SU-DHL-6 (cell line): ENCODE measurements at regions not wholly inside any gene's neighbourhood (a gene's known extent, or its start where the extent isn't known, plus 50 kb on each side); places are given as distances from the start of the nearest gene placed in this dataset.

Experiments used
- H2AFZ ChIP-seq: fragments of 200-600 bp; sonication (generic); 2 replicates; pipeline ENCODE4 v1.6.1; 2014; ENCODE audit warnings: low read depth, mild to moderate bottlenecking, moderate library complexity, mixed read lengths, antibody characterized with exemption, low read length; ENCODE audit not compliant: severe bottlenecking
- H3F3A ChIP-seq: fragments of 200-600 bp; shearing (Covaris generic); 2 replicates; pipeline ENCODE4 v1.6.0; 2016; ENCODE audit warnings: antibody characterized with exemption, mild to moderate bottlenecking; ENCODE audit not compliant: insufficient read depth
- H3K27ac ChIP-seq: fragments of 200-600 bp; sonication (generic); 2 replicates; pipeline ENCODE4 v1.5.1; 2016; ENCODE audit warnings: low read depth, mild to moderate bottlenecking, low read length, moderate library complexity, mixed read lengths
- H3K27me3 ChIP-seq: fragments of 200-600 bp; sonication (generic), shearing (Covaris generic); 2 replicates; pipeline ENCODE4 v1.6.0; 2014; ENCODE audit warnings: mild to moderate bottlenecking, low read length
- H3K36me3 ChIP-seq: fragments of 200-600 bp; sonication (generic); 2 replicates; pipeline ENCODE4 v1.6.1; 2014; ENCODE audit warnings: mild to moderate bottlenecking, low read length, mixed read lengths
- H3K4me2 ChIP-seq: fragments of 300-600, 200-600 bp; shearing (Covaris generic), sonication (generic); 2 replicates; pipeline ENCODE4 v1.6.0; 2014; ENCODE audit warnings: low read length, low read depth, mild to moderate bottlenecking; ENCODE audit not compliant: poor library complexity, severe bottlenecking
- H3K4me3 ChIP-seq: fragments of 200-600 bp; sonication (generic); 2 replicates; pipeline ENCODE4 v1.5.1; 2014; ENCODE audit warnings: antibody characterized with exemption, low read length, mild to moderate bottlenecking, mixed read lengths; ENCODE audit not compliant: insufficient read depth, poor library complexity, severe bottlenecking
- H3K79me2 ChIP-seq: fragments of 200-600 bp; sonication (generic); 2 replicates; pipeline ENCODE4 v1.6.1; 2014; ENCODE audit warnings: mild to moderate bottlenecking, low read length, moderate library complexity; ENCODE audit not compliant: insufficient read depth
- H3K9ac ChIP-seq: fragments of 200-600 bp; sonication (generic); 2 replicates; pipeline ENCODE4 v1.7.0; 2014; ENCODE audit warnings: mild to moderate bottlenecking, low read length
- H3K9me2 ChIP-seq: fragments of 200-600 bp; sonication (generic); replicated peaks from 2 replicates; pipeline ENCODE4 v1.6.1; 2014; ENCODE audit warnings: low read length; ENCODE audit not compliant: insufficient read depth
- H3K9me3 ChIP-seq: fragments of 200-600 bp; sonication (generic); 2 replicates; pipeline ENCODE4 v1.6.1; 2014; ENCODE audit warnings: low read length, mixed read lengths; ENCODE audit not compliant: insufficient read depth
- H4K20me1 ChIP-seq: fragments of 200-600 bp; sonication (generic); 2 replicates; pipeline ENCODE4 v1.6.1; 2014; ENCODE audit warnings: low read depth, mild to moderate bottlenecking, antibody characterized with exemption, low read length, moderate library complexity, mixed read lengths
- CTCF ChIP-seq: fragments of 200-600 bp; sonication (generic); IDR thresholded peaks from one replicate; pipeline ENCODE4 v1.5.1; 2017; ENCODE audit warnings: antibody characterized with exemption, mild to moderate bottlenecking, low read length, moderate library complexity; ENCODE audit not compliant: insufficient read depth, poor library complexity, severe bottlenecking
- EZH2phosphoT487 ChIP-seq: fragments of 200-600 bp; sonication (generic), shearing (Covaris generic); conservative IDR thresholded peaks from 2 replicates; pipeline ENCODE4 v1.6.1; 2018; ENCODE audit warnings: mild to moderate bottlenecking, antibody characterized with exemption, low read length, moderate library complexity, mixed read lengths

DNA sequence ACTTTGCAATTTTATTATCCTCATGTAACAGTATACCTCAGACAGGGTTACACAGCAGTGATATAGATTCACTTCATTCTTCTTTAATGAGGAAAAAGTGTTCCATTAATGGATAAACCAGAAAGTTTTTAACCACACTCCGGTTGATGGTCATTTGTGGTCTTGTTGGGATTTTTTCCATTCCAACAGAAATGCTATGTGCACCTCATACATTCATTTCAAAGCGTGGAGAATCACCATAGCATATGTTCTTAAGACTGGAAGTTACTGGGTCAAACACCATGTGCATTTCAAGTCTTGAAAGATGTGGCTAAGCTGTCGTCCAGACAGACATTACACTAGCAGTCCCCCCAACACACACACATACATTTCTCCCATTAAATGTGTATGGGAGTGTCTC is 245.8 kb upstream of the CDH5 start:
- no peaks in the 10 kb centered on the region for H3K27me3 ChIP-seq
- H3K4me2 ChIP-seq: no peak overlapping the region

DNA sequence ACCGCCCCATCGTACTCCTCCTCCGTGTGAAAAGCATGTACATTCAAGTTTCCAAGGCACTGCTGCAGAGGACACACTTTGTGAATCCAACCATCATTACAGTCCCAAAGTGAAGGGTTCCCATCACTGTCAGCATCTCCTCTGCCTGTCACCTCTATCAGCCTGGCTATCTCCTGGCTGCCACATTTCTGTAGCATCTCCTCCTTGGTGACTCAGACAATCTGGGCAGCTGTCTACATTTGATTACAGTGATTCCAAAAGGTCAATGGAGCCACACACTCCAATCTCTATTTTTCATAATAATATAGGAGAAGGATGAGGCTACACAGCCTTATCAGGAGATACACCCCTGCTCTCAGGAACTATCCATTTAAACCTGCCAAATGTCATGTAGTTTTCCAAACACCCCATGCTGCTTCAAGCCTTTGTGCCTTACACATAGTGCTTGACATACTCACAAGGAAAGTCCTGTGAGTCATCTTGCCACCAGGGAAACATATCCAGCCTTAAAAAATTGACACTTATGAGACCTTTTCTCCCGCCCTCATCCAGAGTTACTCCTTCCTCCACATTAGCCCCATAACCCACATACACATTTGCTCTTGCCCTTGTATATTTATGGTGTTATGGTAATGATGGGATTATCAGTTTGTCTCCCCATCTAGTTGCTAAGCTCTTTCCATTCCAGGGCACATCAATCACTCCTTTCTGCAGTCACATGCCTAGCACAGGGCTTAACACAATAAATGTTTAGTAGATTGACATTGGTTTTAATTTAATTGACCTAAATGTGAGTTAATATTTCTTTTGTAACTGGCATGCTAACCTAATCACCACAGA is 250.1 kb upstream of the CDH5 start:
- no peaks in the 10 kb centered on the region for H4K20me1 ChIP-seq
- no peaks in the 10 kb centered on the region for H3K36me3 ChIP-seq
- no peaks in the 10 kb centered on the region for H3F3A ChIP-seq
- no peak for TF ChIP-seq EZH2phosphoT487
- TF ChIP-seq CTCF: no peak
- H3K9me3 ChIP-seq: no peaks in the 10 kb centered on the region
- H3K4me3 ChIP-seq: no peak overlapping the region
- H3K27me3 ChIP-seq: no peaks in the 10 kb centered on the region
- H3K9ac ChIP-seq: no peak overlapping the region
- H2AFZ ChIP-seq: no peak overlapping the region
- no peak overlapping the region for H3K4me2 ChIP-seq
- no peak overlapping the region for H3K27ac ChIP-seq
- H3K9me2 ChIP-seq: no peaks in the 10 kb centered on the region
- H3K79me2 ChIP-seq: no peaks in the 10 kb centered on the region

More for the DNA sequence above, 245.8 kb upstream of the CDH5 start:
- no peaks in the 10 kb centered on the region for H3K79me2 ChIP-seq
- no peak overlapping the region for H3K27ac ChIP-seq
- H3K4me3 ChIP-seq: no peak overlapping the region
- H4K20me1 ChIP-seq: no peaks in the 10 kb centered on the region
- H3K9me2 ChIP-seq: no peaks in the 10 kb centered on the region
- no peaks in the 10 kb centered on the region for H3K36me3 ChIP-seq
- no peaks in the 10 kb centered on the region for H3F3A ChIP-seq
- TF ChIP-seq EZH2phosphoT487 (no peak), CTCF (no peak)
- no peaks in the 10 kb centered on the region for H3K9me3 ChIP-seq
- no peak overlapping the region for H3K9ac ChIP-seq
- H2AFZ ChIP-seq: no peak overlapping the region

DNA sequence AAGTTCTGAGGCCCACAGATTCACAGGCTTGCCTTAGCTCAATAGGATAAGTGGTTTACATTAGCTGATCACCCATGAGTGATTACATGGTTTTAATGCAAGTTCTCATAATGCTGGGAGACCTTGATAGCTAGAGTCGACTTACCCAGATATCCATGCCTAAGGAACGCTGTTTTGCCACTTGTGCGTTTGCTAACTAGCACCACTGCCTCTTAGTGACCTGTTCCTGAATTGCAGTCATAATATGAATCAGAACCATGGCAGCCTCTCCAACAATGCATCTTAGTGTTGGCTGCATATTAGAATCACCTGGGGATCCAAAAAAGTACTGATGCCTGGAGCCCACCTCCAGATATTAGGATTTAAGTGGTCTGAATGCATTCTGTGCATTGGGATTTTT is 251.1 kb upstream of the CDH5 start:
- no peaks in the 10 kb centered on the region for H4K20me1 ChIP-seq
- no peak for TF ChIP-seq CTCF
- TF ChIP-seq EZH2phosphoT487: no peak
- no peak overlapping the region for H3K9ac ChIP-seq
- H3K27ac ChIP-seq: no peak overlapping the region
- no peaks in the 10 kb centered on the region for H3K27me3 ChIP-seq
- no peaks in the 10 kb centered on the region for H3K36me3 ChIP-seq
- H3K79me2 ChIP-seq: no peaks in the 10 kb centered on the region
- no peaks in the 10 kb centered on the region for H3K9me3 ChIP-seq
- no peak overlapping the region for H3K4me3 ChIP-seq
- H3K4me2 ChIP-seq: no peak overlapping the region
- no peak overlapping the region for H2AFZ ChIP-seq
- no peaks in the 10 kb centered on the region for H3F3A ChIP-seq
- H3K9me2 ChIP-seq: no peaks in the 10 kb centered on the region
